LNCaP clone FGC (cell line): ENCODE measurements at regions not wholly inside any gene's neighbourhood (a gene's known extent, or its start where the extent isn't known, plus 50 kb on each side); places are given as distances from the start of the nearest gene placed in this dataset.

Source experiments
- DNase-seq: peaks from one replicate; pipeline ENCODE4 v3.0.0-alpha.2; 2011; ENCODE audit warnings: low read depth
- H3K4me3 ChIP-seq: 2 replicates; pipeline ENCODE4 v1.5.1; 2011; ENCODE audit warnings: mild to moderate bottlenecking, low read depth, low read length, control low read depth
- CTCF ChIP-seq: IDR thresholded peaks from 2 replicates; pipeline ENCODE4 v1.5.1; 2012; ENCODE audit warnings: mild to moderate bottlenecking; ENCODE audit not compliant: control insufficient read depth, insufficient read depth; ENCODE audit errors: extremely low read depth

GRCh38 chr16:79843145-79843544 is 242.6 kb upstream of the MAF start:
- DNase-seq: no peak
- no peak overlapping the region for H3K4me3 ChIP-seq
- no peak for TF ChIP-seq CTCF

- no peak overlapping the region for H3K4me3 ChIP-seq
- no peak for TF ChIP-seq CTCF
- no peak for DNase-seq
These were observed 241.7 kb upstream of the MAF start for GRCh38 chr16:79842197-79842596.

GRCh38 chr16:79839466-79840341 is 239.2 kb upstream of the MAF start:
- no peak for DNase-seq
- no peak for TF ChIP-seq CTCF

GRCh38 chr16:79838496-79839259 is 238.1 kb upstream of the MAF start:
- DNase-seq: no peak
- TF ChIP-seq CTCF: no peak
- H3K4me3 ChIP-seq: no peak overlapping the region

More at GRCh38 chr16:79839466-79840341, 239.2 kb upstream of the MAF start:
- H3K4me3 ChIP-seq: no peak overlapping the region

GRCh38 chr16:79836144-79836543 is 235.6 kb upstream of the MAF start:
- no peak for DNase-seq
- TF ChIP-seq CTCF: no peak
- no peak overlapping the region for H3K4me3 ChIP-seq

GRCh38 chr16:79835194-79835593 is 234.7 kb upstream of the MAF start:
- TF ChIP-seq CTCF: no peak
- H3K4me3 ChIP-seq: no peak overlapping the region
- no peak for DNase-seq
